ENCODE measurements at regions not wholly inside any gene's neighbourhood (a gene's known extent, or its start where the extent isn't known, plus 50 kb on each side); places are given as distances from the start of the nearest gene placed in this dataset.

- Histone ChIP-seq H3K36me3 (ENCODE audit: insufficient read depth, low read length) (no peaks in the 10 kb centered on the region), H3K27me3 (ENCODE audit: control insufficient read depth in 1 of 2, insufficient read depth in 2 of 2, low read length in 2 of 2) (no peaks in the 10 kb centered on the region), H3K4me3 (ENCODE audit: low read length) (no peak overlapping the region), H3K4me1 (ENCODE audit: insufficient read depth, low read length) (no peaks in the 10 kb centered on the region), H3K9me3 (ENCODE audit: control insufficient read depth in 1 of 2, insufficient read depth in 1 of 2, low read length in 2 of 2) (peaks cover 0 to 4% of the 10 kb centered on the region in 2 experiments), H3K27ac (ENCODE audit: low read depth in 1 of 2, low read length in 2 of 2) (no peak overlapping the region)
- Mint-ChIP-seq H3K4me1 (ENCODE audit: low read depth) (no peaks in the 10 kb centered on the region), H3K4me3 (no peak overlapping the region), H3K27me3 (peaks cover 25% of the 10 kb centered on the region), H3K27ac (no peak overlapping the region), H3K36me3 (ENCODE audit: low read depth) (no peaks in the 10 kb centered on the region), H3K9me3 (no peaks in the 10 kb centered on the region)
- no peak for DNase-seq
- no peak for TF ChIP-seq CTCF (IDR thresholded peaks at IDR 0.05)
- POLR2A ChIA-PET, result no interaction called here
- CTCF ChIA-PET, result no interaction called here
- no peak for ATAC-seq (ENCODE audit: poor library complexity)
- intact Hi-C loops (cut with DNase I, micrococcal nuclease), result no loop called here
Observed at GRCh38 chr1:95321531-95321930, 87.5 kb downstream of the RWDD3 start.

- Mint-ChIP-seq H3K27ac (no peak overlapping the region), H3K4me3 (no peak overlapping the region), H3K4me1 (ENCODE audit: low read depth) (no peaks in the 10 kb centered on the region), H3K9me3 (no peaks in the 10 kb centered on the region), H3K36me3 (ENCODE audit: low read depth) (no peaks in the 10 kb centered on the region), H3K27me3 (peaks cover 16% of the 10 kb centered on the region)
- no peak for TF ChIP-seq CTCF (IDR thresholded peaks at IDR 0.05)
- Histone ChIP-seq H3K4me3 (ENCODE audit: low read length) (no peak overlapping the region), H3K27me3 (ENCODE audit: control insufficient read depth in 1 of 2, insufficient read depth in 2 of 2, low read length in 2 of 2) (no peaks in the 10 kb centered on the region), H3K4me1 (ENCODE audit: insufficient read depth, low read length) (no peaks in the 10 kb centered on the region), H3K36me3 (ENCODE audit: insufficient read depth, low read length) (no peaks in the 10 kb centered on the region), H3K27ac (ENCODE audit: low read depth in 1 of 2, low read length in 2 of 2) (no peak overlapping the region), H3K9me3 (ENCODE audit: control insufficient read depth in 1 of 2, insufficient read depth in 1 of 2, low read length in 2 of 2) (peaks cover 0 to 4% of the 10 kb centered on the region in 2 experiments)
- ChIA-PET CTCF (no interaction called here), POLR2A (no interaction called here)
- ATAC-seq (ENCODE audit: poor library complexity) (no peak), DNase-seq (no peak)
- intact Hi-C loops (cut with DNase I, micrococcal nuclease), result no loop called here
Observed at GRCh38 chr1:95323123-95323522, 89.1 kb downstream of the RWDD3 start.

- no peaks in the 10 kb centered on the region for H3K36me3 Mint-ChIP-seq (ENCODE audit: low read depth)
- intact Hi-C loops (cut with DNase I, micrococcal nuclease), result no loop called here
- CTCF ChIA-PET, result no interaction called here
- no peaks in the 10 kb centered on the region for H3K9me3 Mint-ChIP-seq
- Histone ChIP-seq H3K4me1 (ENCODE audit: insufficient read depth, low read length) (no peaks in the 10 kb centered on the region), H3K36me3 (ENCODE audit: insufficient read depth, low read length) (no peaks in the 10 kb centered on the region), H3K9me3 (ENCODE audit: control insufficient read depth in 1 of 2, insufficient read depth in 1 of 2, low read length in 2 of 2) (no peaks in the 10 kb centered on the region), H3K27me3 (ENCODE audit: control insufficient read depth in 1 of 2, insufficient read depth in 2 of 2, low read length in 2 of 2) (no peaks in the 10 kb centered on the region), H3K4me3 (ENCODE audit: low read length) (no peak overlapping the region), H3K27ac (ENCODE audit: low read depth in 1 of 2, low read length in 2 of 2) (no peak overlapping the region)
- DNase-seq (no peak), ATAC-seq (ENCODE audit: poor library complexity) (no peak)
- POLR2A ChIA-PET, result no interaction called here
- no peak overlapping the region for H3K4me3 Mint-ChIP-seq
- no peak for TF ChIP-seq CTCF (IDR thresholded peaks at IDR 0.05)
- H3K27me3 Mint-ChIP-seq, result peaks cover 16% of the 10 kb centered on the region
- no peaks in the 10 kb centered on the region for H3K4me1 Mint-ChIP-seq (ENCODE audit: low read depth)
- H3K27ac Mint-ChIP-seq, result no peak overlapping the region
Observed at GRCh38 chr1:95325349-95325748, 91.3 kb downstream of the RWDD3 start.
